IMR-90 (cell line): ENCODE measurements at regions not wholly inside any gene's neighbourhood (a gene's known extent, or its start where the extent isn't known, plus 50 kb on each side); places are given as distances from the start of the nearest gene placed in this dataset.

Experiments
- ATAC-seq: fragments of 200-7000 bp; cut with Tn5 transposase; 2 replicates; pipeline ENCODE4 v1.9.1; 2020; ENCODE audit warnings: low read depth, mild to moderate bottlenecking, moderate library complexity
- BruUV-seq: library from RNA; stranded (reverse); fragments of 400-500 nt; replicated peaks from 2 replicates; lab custom pipeline; 2021; lab: Mats Ljungman, UMichigan
- CTCF ChIA-PET: fragments of 300-600 bp; formaldehyde crosslinking; extraction: SDS; loops from one replicate; lab custom pipeline; 2021; ENCODE audit warnings: antibody characterized with exemption; lab: Yijun Ruan, JAX
- POLR2A ChIA-PET: fragments of 300-600 bp; sonication (Branson Sonifier 250); formaldehyde crosslinking; loops from one replicate; lab custom pipeline; 2022; ENCODE audit warnings: antibody characterized with exemption; ENCODE audit not compliant: unreplicated experiment; lab: Charles Lee
- DNase-seq: peaks from one replicate; pipeline ENCODE4 v3.0.0; 2013
- H2AFZ ChIP-seq: replicated peaks from 2 replicates; pipeline ENCODE3; 2013; ENCODE audit warnings: low read length, mild to moderate bottlenecking; ENCODE audit not compliant: poor library complexity
- H2AK5ac ChIP-seq: 2 replicates; pipeline ENCODE4 v1.6.1; 2013; ENCODE audit warnings: low read depth, low read length, inconsistent platforms
- H2AK9ac ChIP-seq: replicated peaks from 2 replicates; pipeline ENCODE3; 2013; ENCODE audit warnings: mild to moderate bottlenecking, low read depth, low read length, moderate library complexity; ENCODE audit not compliant: poor library complexity
- H2BK120ac ChIP-seq: 2 replicates; pipeline ENCODE4 v1.6.1; 2013; ENCODE audit warnings: low read depth, low read length, inconsistent platforms
- H2BK15ac ChIP-seq: 3 replicates; pipeline ENCODE4 v1.6.1; 2013; ENCODE audit warnings: low read depth, low read length, inconsistent platforms
- H2BK20ac ChIP-seq: 2 replicates; pipeline ENCODE4 v1.6.1; 2013; ENCODE audit warnings: low read depth, mild to moderate bottlenecking, inconsistent platforms, low read length, moderate library complexity
- H2BK5ac ChIP-seq: 2 replicates; pipeline ENCODE4 v1.6.1; 2013; ENCODE audit warnings: mild to moderate bottlenecking, low read depth, low read length, inconsistent platforms; ENCODE audit not compliant: poor library complexity, severe bottlenecking
- H3K14ac ChIP-seq: replicated peaks from 2 replicates; pipeline ENCODE4 v1.6.1; 2013; ENCODE audit warnings: low read depth, low read length, inconsistent platforms
- H3K18ac ChIP-seq: 2 replicates; pipeline ENCODE4 v1.6.1; 2013; ENCODE audit warnings: low read depth, low read length, control low read depth
- H3K23ac ChIP-seq: 2 replicates; pipeline ENCODE4 v1.6.1; 2013; ENCODE audit warnings: low read depth, low read length, inconsistent platforms
- H3K27ac ChIP-seq: 2 replicates; pipeline ENCODE4 v1.5.1; 2013; ENCODE audit warnings: mild to moderate bottlenecking, control low read depth, low read length; ENCODE audit not compliant: insufficient read depth
- H3K27me3 ChIP-seq: 2 replicates; pipeline ENCODE4 v1.6.1; 2013; ENCODE audit warnings: low read length; ENCODE audit not compliant: control insufficient read depth, insufficient read depth
- H3K36me3 ChIP-seq: 2 replicates; pipeline ENCODE4 v1.6.1; 2013; ENCODE audit warnings: low read length, mixed read lengths; ENCODE audit not compliant: control insufficient read depth, insufficient read depth
- H3K4ac ChIP-seq: 2 replicates; pipeline ENCODE4 v1.6.1; 2013; ENCODE audit warnings: low read depth, low read length, inconsistent platforms
- H3K4me1 ChIP-seq: 2 replicates; pipeline ENCODE4 v1.6.1; 2013; ENCODE audit warnings: low read length, mixed read lengths; ENCODE audit not compliant: control insufficient read depth, insufficient read depth
- H3K4me2 ChIP-seq: 2 replicates; pipeline ENCODE4 v1.6.1; 2013; ENCODE audit warnings: low read depth, mild to moderate bottlenecking, control low read depth, low read length, moderate library complexity
- H3K4me3 ChIP-seq: 2 replicates; pipeline ENCODE4 v1.5.1; 2013; ENCODE audit warnings: low read depth, mild to moderate bottlenecking, control low read depth, low read length, moderate library complexity; ENCODE audit not compliant: insufficient read depth
- H3K56ac ChIP-seq: 2 replicates; pipeline ENCODE4 v1.6.1; 2013; ENCODE audit warnings: low read length, inconsistent platforms; ENCODE audit not compliant: insufficient read depth; ENCODE audit errors: extremely low read depth
- H3K79me1 ChIP-seq, 2 experiments: 2 replicates each; pipeline ENCODE4 v1.6.1; 2013; ENCODE audit warnings: low read length in 2 of 2, inconsistent platforms in 1 of 2, low read depth in 1 of 2
- H3K9ac ChIP-seq: 2 replicates; pipeline ENCODE4 v1.6.1; 2013; ENCODE audit warnings: low read depth, low read length, control low read depth
- H3K9me1 ChIP-seq: 2 replicates; pipeline ENCODE4 v1.6.1; 2013; ENCODE audit warnings: low read length, inconsistent platforms; ENCODE audit not compliant: insufficient read depth
- H3K9me3 ChIP-seq: 2 replicates; pipeline ENCODE4 v1.6.1; 2013; ENCODE audit warnings: low read length; ENCODE audit not compliant: control insufficient read depth, insufficient read depth
- H4K20me1 ChIP-seq: 2 replicates; pipeline ENCODE4 v1.6.1; 2013; ENCODE audit warnings: low read length, inconsistent platforms; ENCODE audit not compliant: insufficient read depth
- H4K5ac ChIP-seq: 2 replicates; pipeline ENCODE4 v1.6.1; 2013; ENCODE audit warnings: mild to moderate bottlenecking, low read depth, low read length, control low read depth
- H4K8ac ChIP-seq, 2 experiments: 2 replicates each; pipeline ENCODE4 v1.6.1; 2013; ENCODE audit warnings: low read depth in 2 of 2, low read length in 2 of 2, control low read depth in 1 of 2, inconsistent platforms in 1 of 2
- H4K91ac ChIP-seq: 2 replicates; pipeline ENCODE4 v1.6.1; 2013; ENCODE audit warnings: low read depth, low read length, inconsistent platforms; ENCODE audit not compliant: insufficient read depth
- BHLHE40 ChIP-seq: fragments of 150-350 bp; IDR thresholded peaks from 2 replicates; pipeline ENCODE4 v1.6.1; 2016; ENCODE audit warnings: mild to moderate bottlenecking, low read depth, low read length
- FOS ChIP-seq: fragments of 150-350 bp; IDR thresholded peaks from 2 replicates; pipeline ENCODE4 v1.6.1; 2016; ENCODE audit warnings: low read depth, low read length
- MAZ ChIP-seq: IDR thresholded peaks from 2 replicates; pipeline ENCODE4 v1.6.1; 2012; ENCODE audit warnings: low read depth, mild to moderate bottlenecking, low read length, improper control_type of control experiment, moderate library complexity, borderline replicate concordance
- MXI1 ChIP-seq: IDR thresholded peaks from 2 replicates; pipeline ENCODE4 v1.6.1; 2012; ENCODE audit warnings: low read depth, mild to moderate bottlenecking, low read length, moderate library complexity, borderline replicate concordance
- WGBS, 2 experiments: methylation state at CpG; one replicate each; pipeline versions ENCODE4 v1.1.5 to v1.1.7; 2013; ENCODE audit warnings: missing lambda C conversion rate in 2 of 2; ENCODE audit not compliant: insufficient read length in 1 of 2; ENCODE audit errors: extremely low coverage in 2 of 2; 5-methylcytosine and 5-hydroxymethylcytosine counted together
- dilution Hi-C: fragments of 300-500 bp; cut with HindIII; formaldehyde crosslinking; loops from one replicate; pipeline ENCODE4 v1.14.3; 2018; ENCODE audit warnings: low sequenced_read_pairs; ENCODE audit not compliant: unreplicated experiment
- in situ Hi-C: fragments of 300-500 bp; cut with MboI; formaldehyde crosslinking; loops from 3 replicates; pipeline ENCODE4 v1.14.3; 2019; ENCODE audit warnings: low sequenced_read_pairs, inconsistent platforms, mixed read lengths
- intact Hi-C: fragments of 100-400 bp; cut with micrococcal nuclease; formaldehyde crosslinking; loops from 2 replicates; pipeline ENCODE4 v1.10.0; 2022
- TF ChIP-seq, protein P1 (sequence below): conservative IDR thresholded peaks from 2 replicates; pipeline ENCODE4 v1.5.1; 2012; ENCODE audit warnings: mild to moderate bottlenecking, low read depth, low read length, improper control_type of control experiment

DNA sequence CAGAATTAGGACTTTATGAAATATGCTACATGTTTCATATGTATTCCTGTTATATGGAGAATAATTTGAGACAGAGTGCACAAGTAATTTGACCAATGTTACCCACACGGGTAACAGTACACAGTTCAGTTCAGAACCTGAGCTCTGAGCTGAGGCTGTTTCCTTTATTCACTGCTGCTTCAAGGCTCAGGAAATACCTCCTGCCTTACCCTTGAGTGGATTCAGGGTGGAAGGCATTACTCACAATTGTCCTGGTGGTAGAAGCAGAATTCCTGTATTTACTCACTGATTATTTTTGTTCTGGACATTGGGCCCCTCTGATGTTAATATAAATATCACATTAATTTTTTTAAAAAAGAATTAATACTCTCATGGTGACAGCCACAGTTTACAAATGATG is 73.5 kb upstream of the CAMK2D start:
- no peaks in the 10 kb centered on the region; a peak in 1 of 4 replicates for H3K79me1 ChIP-seq
- WGBS, 2 experiments, result no CpG with 5 or more reads among the region's 1 CpG
- H4K91ac ChIP-seq, result no peak overlapping the region
- no peak overlapping the region for H3K56ac ChIP-seq
- H4K5ac ChIP-seq, result no peak overlapping the region
- H3K9me1 ChIP-seq, result peaks cover 4% of the 10 kb centered on the region
- H2AK5ac ChIP-seq, result no peak overlapping the region; the same call in 1 of the 2 replicates
- no peak overlapping the region for H2BK15ac ChIP-seq
- no peak overlapping the region for H3K27ac ChIP-seq
- H2AK9ac ChIP-seq, result no peak overlapping the region
- intact Hi-C loops, result no loop called here
- no peaks in the 10 kb centered on the region for H4K20me1 ChIP-seq
- no peak overlapping the region for H3K23ac ChIP-seq
- H2AFZ ChIP-seq, result no peak overlapping the region
- in situ Hi-C loops, result no loop called here
- H3K9me3 ChIP-seq, result no peaks in the 10 kb centered on the region
- dilution Hi-C loops, result no loop called here
- TF ChIP-seq BHLHE40 (no peak), MAZ (no peak), FOS (no peak), MXI1 (no peak)
- TF ChIP-seq, protein P1, sequence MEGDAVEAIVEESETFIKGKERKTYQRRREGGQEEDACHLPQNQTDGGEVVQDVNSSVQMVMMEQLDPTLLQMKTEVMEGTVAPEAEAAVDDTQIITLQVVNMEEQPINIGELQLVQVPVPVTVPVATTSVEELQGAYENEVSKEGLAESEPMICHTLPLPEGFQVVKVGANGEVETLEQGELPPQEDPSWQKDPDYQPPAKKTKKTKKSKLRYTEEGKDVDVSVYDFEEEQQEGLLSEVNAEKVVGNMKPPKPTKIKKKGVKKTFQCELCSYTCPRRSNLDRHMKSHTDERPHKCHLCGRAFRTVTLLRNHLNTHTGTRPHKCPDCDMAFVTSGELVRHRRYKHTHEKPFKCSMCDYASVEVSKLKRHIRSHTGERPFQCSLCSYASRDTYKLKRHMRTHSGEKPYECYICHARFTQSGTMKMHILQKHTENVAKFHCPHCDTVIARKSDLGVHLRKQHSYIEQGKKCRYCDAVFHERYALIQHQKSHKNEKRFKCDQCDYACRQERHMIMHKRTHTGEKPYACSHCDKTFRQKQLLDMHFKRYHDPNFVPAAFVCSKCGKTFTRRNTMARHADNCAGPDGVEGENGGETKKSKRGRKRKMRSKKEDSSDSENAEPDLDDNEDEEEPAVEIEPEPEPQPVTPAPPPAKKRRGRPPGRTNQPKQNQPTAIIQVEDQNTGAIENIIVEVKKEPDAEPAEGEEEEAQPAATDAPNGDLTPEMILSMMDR, result no peak
- CTCF ChIA-PET, result no interaction called here
- no peak overlapping the region for H3K4ac ChIP-seq
- no peak overlapping the region for H3K14ac ChIP-seq
- DNase-seq, result peak; percentile 75
- H2BK5ac ChIP-seq, result peak overlapping the region; percentile 39
- BruUV-seq, result no TSS peak
- no peaks in the 10 kb centered on the region for H3K36me3 ChIP-seq
- H3K4me2 ChIP-seq, result peak overlapping the region; percentile 49; the same call in 1 of the 2 replicates
- peaks cover 8% of the 10 kb centered on the region for H3K4me1 ChIP-seq
- no peak overlapping the region for H4K8ac ChIP-seq
- H2BK20ac ChIP-seq, result peak overlapping the region; percentile 48; the same call in 1 of the 2 replicates
- no peak overlapping the region for H3K4me3 ChIP-seq
- POLR2A ChIA-PET, result no interaction called here
- peak overlapping the region; percentile 16; the same call in 1 of the 2 replicates for H3K18ac ChIP-seq
- ATAC-seq, result peak; percentile 50
- H2BK120ac ChIP-seq, result peak overlapping the region; percentile 44; the same call in 1 of the 2 replicates
- no peaks in the 10 kb centered on the region for H3K27me3 ChIP-seq
- no peak overlapping the region for H3K9ac ChIP-seq
